ENCODE measurements at regions not wholly inside any gene's neighbourhood (a gene's known extent, or its start where the extent isn't known, plus 50 kb on each side); places are given as distances from the start of the nearest gene placed in this dataset.

- in situ Hi-C loops (cut with MboI): loop anchor here (5.0 kb wide), 1 partner anchor 283 kb away; no protein-coding TSS in a partner anchor
- Histone ChIP-seq H3K4me2 (ENCODE audit: insufficient read depth, low read length) (no peak overlapping the region), H2AFZ (ENCODE audit: low read depth, low read length) (no peak overlapping the region), H3K9ac (ENCODE audit: insufficient read depth in 1 of 2, low read depth in 2 of 2, low read length in 2 of 2) (no peak overlapping the region), H3K79me2 (ENCODE audit: control insufficient read depth, insufficient read depth, low read length) (no peaks in the 10 kb centered on the region), H3K27me3 (ENCODE audit: control insufficient read depth in 2 of 2, insufficient read depth in 2 of 2, low read length in 2 of 2) (peaks cover 2 to 30% of the 10 kb centered on the region in 2 experiments; a peak in 2 of 5 replicates), H4K20me1 (replicated peaks; ENCODE audit: control insufficient read depth, insufficient read depth, low read length) (no peaks in the 10 kb centered on the region), H3K9me1 (ENCODE audit: control insufficient read depth, insufficient read depth, low read length) (no peaks in the 10 kb centered on the region), H3K36me3 (ENCODE audit: control insufficient read depth, insufficient read depth, low read length) (no peaks in the 10 kb centered on the region), H3K27ac (ENCODE audit: extremely low read depth, low read depth, low read length) (no peak overlapping the region), H3K4me3 (no peak overlapping the region), H3K4me1 (replicated peaks in 1 of 2; ENCODE audit: control insufficient read depth in 2 of 2, insufficient read depth in 2 of 2, low read length in 2 of 2) (no peaks in the 10 kb centered on the region), H3K9me3 (replicated peaks; ENCODE audit: control insufficient read depth, insufficient read depth, low read depth, low read length) (no peaks in the 10 kb centered on the region)
- ChIA-PET POLR2A (no interaction called here), CTCF (ENCODE audit: low intra/inter-chr PET ratio) (no interaction called here)
- FAIRE-seq (no peak), DNase-seq (ENCODE audit: extremely low read depth in 1 of 4, low spot score in 3 of 4) (no peak), ATAC-seq (no peak)
- intact Hi-C loops (cut with micrococcal nuclease): no loop called here
- no TSS peak for BruUV-seq (replicated peaks)
- WGBS (ENCODE audit: insufficient coverage, low coverage, missing lambda C conversion rate): 0% methylated on average over 3 of the region's 3 CpGs
- no peak for TF ChIP-seq NR2F6 (CRISPR knock-in tag; IDR thresholded peaks at IDR 0.05)
- TF ChIP-seq ZNF143 (CRISPR knock-in tag; IDR thresholded peaks at IDR 0.05): no peak
- TF ChIP-seq SMAD2 (IDR thresholded peaks at IDR 0.05; ENCODE audit: low read depth, low read length): no peak
- no peak for TF ChIP-seq SRSF3 (IDR thresholded peaks at IDR 0.05; ENCODE audit: insufficient read depth, low read length)
- TF ChIP-seq CBX3 (IDR thresholded peaks at IDR 0.05; ENCODE audit: borderline replicate concordance in 1 of 2, low read length in 2 of 2): no peak
Measured at GRCh38 chr18:59060551-59060950, 79.1 kb upstream of the SEC11C start.

GRCh38 chr18:59061914-59062642 is 77.6 kb upstream of the SEC11C start:
- ATAC-seq (no peak), DNase-seq (ENCODE audit: extremely low read depth in 1 of 4, low spot score in 3 of 4) (no peak), FAIRE-seq (no peak)
- H3K4me1 ChIP-seq (replicated peaks in 1 of 2; ENCODE audit: control insufficient read depth in 2 of 2, insufficient read depth in 2 of 2, low read length in 2 of 2): no peaks in the 10 kb centered on the region
- no peaks in the 10 kb centered on the region for H3K9me3 ChIP-seq (replicated peaks; ENCODE audit: control insufficient read depth, insufficient read depth, low read depth, low read length)
- H3K4me3 ChIP-seq: no peak overlapping the region
- intact Hi-C loops (cut with micrococcal nuclease) (no loop called here), in situ Hi-C loops (cut with MboI) (loop anchor here (5.0 kb wide), 1 partner anchor 285 kb away; no protein-coding TSS in a partner anchor)
- ChIA-PET CTCF (ENCODE audit: low intra/inter-chr PET ratio) (no interaction called here), POLR2A (interaction anchor here (0.9 kb wide), 1 partner anchor 29 kb away, joined by 3 read pairs; no protein-coding TSS in a partner anchor)
- H3K9ac ChIP-seq (ENCODE audit: insufficient read depth in 1 of 2, low read depth in 2 of 2, low read length in 2 of 2): no peak overlapping the region
- no peak overlapping the region for H3K4me2 ChIP-seq (ENCODE audit: insufficient read depth, low read length)
- H2AFZ ChIP-seq (ENCODE audit: low read depth, low read length): no peak overlapping the region
- BruUV-seq (replicated peaks): no TSS peak
- no peaks in the 10 kb centered on the region for H3K36me3 ChIP-seq (ENCODE audit: control insufficient read depth, insufficient read depth, low read length)
- no peak overlapping the region for H3K27ac ChIP-seq (ENCODE audit: extremely low read depth, low read depth, low read length)
- WGBS (ENCODE audit: insufficient coverage, low coverage, missing lambda C conversion rate): 1% methylated on average over 14 of the region's 14 CpGs
- no peaks in the 10 kb centered on the region for H3K79me2 ChIP-seq (ENCODE audit: control insufficient read depth, insufficient read depth, low read length)
- no peaks in the 10 kb centered on the region for H4K20me1 ChIP-seq (replicated peaks; ENCODE audit: control insufficient read depth, insufficient read depth, low read length)
- H3K27me3 ChIP-seq (ENCODE audit: control insufficient read depth in 2 of 2, insufficient read depth in 2 of 2, low read length in 2 of 2): peaks cover 2 to 23% of the 10 kb centered on the region in 2 experiments; a peak in 2 of 5 replicates
- no peaks in the 10 kb centered on the region for H3K9me1 ChIP-seq (ENCODE audit: control insufficient read depth, insufficient read depth, low read length)
- TF ChIP-seq PPARD (CRISPR knock-in tag; IDR thresholded peaks at IDR 0.05) (no peak), SMARCE1 (IDR thresholded peaks at IDR 0.05) (no peak), RNF219 (CRISPR knock-in tag; IDR thresholded peaks at IDR 0.05) (no peak), MTA3 (IDR thresholded peaks at IDR 0.05; ENCODE audit: borderline replicate concordance) (no peak), ARID1B (IDR thresholded peaks at IDR 0.05) (no peak), SLC30A9 (CRISPR knock-in tag; IDR thresholded peaks at IDR 0.05) (no peak), ZNF77 (CRISPR knock-in tag; IDR thresholded peaks at IDR 0.05) (no peak), SIN3B (IDR thresholded peaks at IDR 0.05; ENCODE audit: low read depth) (no peak), ZNF655 (CRISPR knock-in tag; IDR thresholded peaks at IDR 0.05) (no peak)
